NCI-H146 (cell line): ENCODE measurements at regions not wholly inside any gene's neighbourhood (a gene's known extent, or its start where the extent isn't known, plus 50 kb on each side); places are given as distances from the start of the nearest gene placed in this dataset.

Experiments
- DNase-seq: peaks from one replicate; lab custom pipeline; 2025; lab: John Stamatoyannopoulos, UW

DNA sequence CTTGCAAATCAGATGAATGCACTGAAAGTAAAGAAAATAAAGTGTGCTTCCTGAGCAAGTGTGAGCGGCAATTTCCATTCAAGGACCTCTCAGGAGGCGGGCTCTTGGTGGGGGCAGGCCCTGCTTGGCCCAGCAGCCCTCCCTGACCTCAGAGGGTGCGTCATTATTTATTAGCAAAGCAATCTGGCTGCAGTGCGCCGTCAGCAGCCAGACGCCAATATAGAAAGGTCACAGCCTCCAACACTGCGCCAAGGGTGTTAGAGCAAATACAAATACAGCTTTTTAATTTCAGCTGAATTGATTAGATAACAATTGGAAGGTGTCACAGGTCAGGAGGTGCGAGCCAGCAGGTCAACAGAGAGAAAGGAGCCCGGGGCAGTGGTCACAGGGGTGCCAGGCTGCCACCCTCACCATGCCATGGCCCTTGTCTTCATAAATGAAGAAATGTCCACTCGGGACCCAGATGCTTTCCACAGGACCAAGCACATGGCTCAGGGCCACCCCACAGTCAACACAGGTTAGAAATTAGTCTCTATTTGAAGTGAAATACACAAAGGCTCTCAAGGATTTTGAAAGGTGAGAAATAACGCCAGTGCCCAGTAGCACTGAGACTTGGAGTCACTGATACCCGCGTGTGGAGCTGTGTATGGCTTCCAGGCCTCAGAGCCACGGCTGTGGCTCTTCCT, 309.8 kb downstream of the IRX2 start:
- DNase-seq = peak; percentile 29

DNA sequence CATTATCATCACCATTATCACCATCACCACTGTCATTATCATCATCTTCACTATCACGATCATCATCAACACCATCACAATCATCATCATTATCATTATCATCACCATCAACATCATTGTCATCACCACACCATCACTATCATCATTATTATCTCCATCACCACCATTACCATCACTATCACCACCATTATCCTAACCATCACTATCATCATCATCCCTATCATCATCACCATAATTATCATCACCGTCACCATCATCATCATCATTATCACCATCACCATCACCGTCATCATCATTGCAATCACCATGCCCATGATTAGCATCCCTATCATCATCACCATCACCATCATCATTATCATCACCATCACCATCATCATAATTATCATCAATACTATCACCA, 311.9 kb downstream of the IRX2 start:
- DNase-seq = no peak

DNA sequence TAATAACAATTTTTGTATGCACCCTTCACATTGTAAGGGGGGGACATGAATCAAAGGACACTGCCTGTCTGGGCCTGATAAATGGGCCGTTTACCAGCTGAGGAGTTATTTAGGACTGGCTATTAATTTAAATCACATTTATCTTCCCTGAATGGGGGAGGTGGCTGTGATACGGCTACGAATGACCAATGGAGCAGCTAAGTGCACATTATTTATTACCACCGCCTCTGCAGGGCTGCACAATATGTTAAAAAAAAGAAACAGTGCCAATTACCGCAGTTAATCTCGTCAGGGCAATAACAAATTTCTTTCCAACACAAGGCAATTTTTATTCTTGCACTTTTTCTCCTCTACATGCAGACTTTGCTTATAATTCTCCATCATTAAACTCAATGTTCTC, 318.4 kb downstream of the IRX2 start:
- DNase-seq = no peak

DNA sequence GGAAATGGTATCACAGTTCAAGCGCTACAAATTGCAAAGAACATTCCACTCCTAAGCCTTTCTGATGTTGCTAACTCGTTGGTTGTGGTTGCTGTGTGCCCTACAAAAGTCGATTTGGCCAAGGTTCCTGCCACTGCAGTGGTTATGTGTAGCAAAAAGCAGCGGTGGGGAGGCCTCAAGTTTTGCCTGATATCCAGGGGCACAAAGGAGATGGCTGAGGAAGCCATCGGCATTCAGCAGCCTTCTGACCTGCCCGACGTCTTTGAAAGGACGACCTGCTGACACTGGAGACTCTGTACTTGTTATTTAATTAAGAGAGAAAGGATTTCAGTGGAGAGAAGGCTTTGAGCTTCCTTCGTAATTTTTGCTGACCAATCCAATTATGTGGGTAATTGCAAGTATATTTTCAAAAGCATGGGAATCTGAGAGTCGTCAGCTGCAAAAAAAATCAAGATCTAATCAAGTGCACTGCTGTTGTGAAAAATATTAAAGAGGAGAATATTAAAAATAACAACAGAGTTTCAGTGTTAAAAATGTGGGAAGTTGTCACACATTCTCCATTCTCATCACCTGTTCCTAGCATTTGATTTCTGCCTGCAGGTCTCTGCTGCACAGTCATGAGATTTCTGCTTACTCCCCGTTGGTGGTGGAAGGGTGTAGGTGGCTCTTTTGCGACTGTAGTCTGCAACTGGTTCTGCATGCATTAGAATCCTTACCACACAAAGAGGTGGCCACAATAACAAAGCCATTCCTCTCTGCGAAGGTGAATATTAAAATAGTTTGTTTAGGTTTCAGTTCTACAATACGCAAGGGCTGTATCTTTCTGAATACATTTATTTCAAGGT, 319.2 kb downstream of the IRX2 start:
- no peak for DNase-seq

DNA sequence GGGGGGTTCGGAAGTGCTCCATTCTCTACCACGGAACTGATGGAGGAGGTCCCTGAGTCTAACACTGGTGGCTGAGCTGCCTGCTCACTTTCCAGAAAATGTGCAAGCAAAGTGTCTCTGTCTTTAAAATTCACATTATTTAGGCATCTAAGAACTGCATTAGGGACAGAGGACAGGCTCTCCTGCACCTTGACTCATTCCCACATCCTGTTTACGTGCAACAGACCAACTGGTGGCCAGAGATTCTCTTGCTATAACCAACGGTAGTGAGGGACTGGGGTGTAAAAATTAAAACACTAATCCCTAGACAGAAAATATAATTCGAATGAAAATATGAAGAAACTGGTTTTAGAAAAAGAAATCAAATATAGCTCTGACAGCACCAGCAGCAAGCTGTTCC, 320.9 kb downstream of the IRX2 start:
- DNase-seq = no peak

DNA sequence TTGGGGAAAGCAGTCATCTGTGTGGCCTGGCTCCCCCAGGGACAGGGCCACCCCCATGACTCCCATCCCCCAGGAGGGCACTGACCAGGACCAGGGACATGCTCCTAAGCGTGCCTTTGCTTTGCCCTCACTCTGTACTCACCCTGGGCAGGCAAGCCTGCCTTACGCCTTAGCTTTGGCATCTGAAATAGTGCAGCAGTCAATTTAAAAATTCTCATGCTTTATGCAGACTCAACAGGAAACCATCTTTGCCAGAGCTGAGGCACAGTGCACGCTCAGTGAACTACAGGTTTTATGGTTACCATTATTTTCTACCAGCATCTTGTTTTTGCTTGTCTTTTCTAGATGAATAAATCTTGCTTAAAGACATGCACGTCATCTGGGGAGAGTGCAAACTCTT, 323.5 kb downstream of the IRX2 start:
- no peak for DNase-seq

DNA sequence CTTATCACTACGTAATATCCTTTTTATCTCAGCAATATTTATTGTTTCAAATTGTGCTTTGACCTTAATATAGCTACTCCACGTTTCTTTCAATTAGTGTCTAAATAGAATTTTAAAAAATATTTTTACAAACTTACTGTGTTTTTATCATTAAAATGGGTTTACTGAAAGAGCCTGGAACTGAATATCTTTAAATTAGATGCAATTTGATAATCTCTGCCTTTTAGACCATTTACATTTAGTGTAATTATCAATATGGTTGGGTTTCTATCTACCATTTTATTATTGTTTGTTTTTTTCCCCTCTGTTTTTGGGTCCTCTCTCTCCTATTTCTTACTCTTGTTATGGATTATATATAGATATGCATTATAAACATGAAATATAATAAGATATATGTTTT, 327.8 kb downstream of the IRX2 start:
- DNase-seq = no peak

DNA sequence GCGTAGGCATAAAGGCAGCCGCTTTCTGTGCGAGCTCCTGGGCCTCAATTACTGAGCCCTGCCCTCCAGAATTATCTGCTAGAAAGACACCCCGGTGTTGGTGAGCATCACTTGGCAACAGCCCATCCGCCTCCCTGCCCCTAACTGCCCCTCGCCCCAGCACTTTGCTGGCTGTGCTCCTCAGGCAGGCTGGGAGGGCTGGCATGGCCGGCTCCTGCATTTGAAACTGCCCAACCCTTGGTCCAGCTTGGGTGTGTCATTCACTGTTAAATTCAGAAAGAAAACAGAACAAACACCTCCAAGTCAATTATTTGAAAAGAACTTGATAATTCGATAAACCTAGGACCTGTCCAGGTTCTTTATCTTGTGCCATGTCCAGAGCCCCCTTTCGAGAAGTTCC, 334.2 kb downstream of the IRX2 start:
- DNase-seq = no peak

DNA sequence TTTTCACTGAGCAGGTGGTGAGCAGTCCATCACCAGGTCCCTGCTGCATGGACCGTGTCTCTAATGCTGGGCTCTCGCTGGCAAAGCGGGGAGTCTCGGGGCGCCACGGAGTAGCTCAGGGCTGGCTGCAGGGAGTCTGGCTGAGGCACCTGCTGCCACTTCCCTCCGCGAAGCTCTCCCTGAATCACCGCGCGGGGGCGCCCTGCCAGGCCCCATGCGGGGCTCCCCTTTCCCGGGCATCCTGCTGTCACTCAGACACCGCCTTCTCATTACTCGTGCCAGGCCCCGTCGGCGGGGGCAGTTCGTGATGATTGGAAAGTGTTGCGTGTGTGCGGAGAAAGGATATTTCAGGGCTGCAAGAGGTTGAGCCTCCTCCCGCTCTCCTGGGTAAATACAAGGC, 335.8 kb downstream of the IRX2 start:
- DNase-seq = no peak

DNA sequence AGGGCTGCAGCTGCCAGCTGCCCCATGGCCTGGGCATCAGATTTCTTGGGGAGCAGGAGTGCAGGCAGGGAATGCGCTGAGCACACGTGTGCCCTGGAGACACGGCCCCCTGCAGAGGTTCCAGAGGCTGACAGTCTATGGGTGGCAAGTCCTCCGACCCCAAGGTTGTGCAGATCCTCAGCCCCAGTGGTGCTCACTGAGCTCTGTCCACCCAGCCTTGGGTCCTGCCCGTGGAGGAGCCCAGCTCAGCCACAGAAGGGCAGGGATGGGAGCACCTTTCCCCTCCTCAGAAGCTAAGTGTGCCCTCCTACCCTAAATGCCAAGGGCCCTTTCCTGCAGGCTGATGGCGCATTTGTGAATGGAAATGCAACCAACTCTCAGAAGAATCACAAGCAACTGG, 341.0 kb downstream of the IRX2 start:
- no peak for DNase-seq

DNA sequence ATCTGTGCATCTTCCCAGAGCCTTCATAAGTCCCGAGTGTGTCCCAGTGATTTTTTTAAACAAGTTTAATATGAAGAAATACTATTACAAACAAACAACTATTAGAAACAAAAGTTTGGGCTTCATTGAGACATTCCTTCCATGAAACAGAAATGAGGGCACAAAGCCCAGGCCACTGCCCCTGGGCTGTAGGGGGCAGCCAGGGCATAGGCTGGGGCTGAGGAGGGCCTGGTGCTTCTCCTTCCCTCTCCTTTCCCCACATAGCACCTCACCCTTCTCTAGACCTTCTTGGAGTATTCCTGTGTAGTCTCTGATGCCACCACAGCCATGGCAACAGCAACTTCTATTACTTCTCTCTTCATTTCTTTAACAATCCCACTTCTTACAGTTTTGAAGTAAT, 348.2 kb downstream of the IRX2 start:
- DNase-seq = no peak

DNA sequence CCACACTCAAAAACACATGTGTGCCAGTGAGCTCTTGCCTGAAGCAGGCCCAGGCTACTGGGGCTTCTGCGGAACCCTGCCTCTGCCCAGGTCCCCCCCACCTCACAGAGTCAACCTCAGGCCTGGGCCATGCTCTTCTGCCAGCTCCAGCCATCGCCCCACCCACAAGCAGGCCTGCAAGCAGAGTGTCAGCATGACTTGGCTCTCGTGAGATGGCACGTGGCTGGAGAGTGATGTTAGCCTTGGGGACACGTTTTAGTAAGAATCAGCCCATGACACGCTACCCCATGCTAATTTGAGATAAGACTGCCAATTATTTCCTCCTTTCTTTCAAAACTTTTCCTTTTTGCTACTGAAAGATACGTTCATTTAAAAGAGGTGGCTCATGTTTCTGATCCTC, 351.7 kb downstream of the IRX2 start:
- DNase-seq = no peak

DNA sequence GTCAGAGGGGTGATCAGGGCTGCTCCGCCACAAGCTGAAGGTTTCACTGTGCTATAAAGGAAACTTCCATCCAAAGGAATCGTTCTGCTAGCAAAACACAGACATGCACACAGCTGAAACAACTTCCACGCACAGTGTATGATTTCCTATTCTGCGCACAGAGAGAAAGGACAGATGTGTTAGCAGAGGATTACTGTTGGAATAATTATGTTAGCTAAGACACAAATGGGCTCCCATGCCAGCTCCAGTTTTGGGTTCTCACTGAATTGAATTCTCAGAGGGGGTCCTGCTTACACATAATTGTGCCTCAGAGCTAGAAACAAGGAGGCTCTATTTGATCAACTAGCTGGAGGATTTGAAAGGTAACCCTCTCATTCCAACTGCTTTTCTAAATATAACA, 352.4 kb downstream of the IRX2 start:
- peak; percentile 81 for DNase-seq

DNA sequence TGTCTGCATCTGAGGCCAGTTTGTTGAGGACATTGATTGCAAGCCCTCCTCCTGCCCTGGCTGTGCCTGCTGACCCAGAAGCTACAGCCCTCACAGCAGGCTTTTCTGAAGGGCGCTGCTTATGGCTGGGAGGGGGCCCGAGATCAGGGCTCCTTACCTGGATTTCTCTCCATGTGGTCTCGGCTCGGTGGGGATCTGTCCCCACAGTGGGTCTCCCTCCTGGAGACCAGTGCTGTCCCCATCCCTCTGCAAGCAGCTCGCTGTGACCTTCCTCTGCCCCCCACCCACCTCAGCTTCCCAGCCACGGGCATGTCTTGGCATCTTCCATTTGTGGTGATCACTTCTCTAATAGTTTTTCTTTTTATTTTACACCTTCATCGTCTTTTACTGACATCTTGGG, 357.9 kb downstream of the IRX2 start:
- DNase-seq = no peak

DNA sequence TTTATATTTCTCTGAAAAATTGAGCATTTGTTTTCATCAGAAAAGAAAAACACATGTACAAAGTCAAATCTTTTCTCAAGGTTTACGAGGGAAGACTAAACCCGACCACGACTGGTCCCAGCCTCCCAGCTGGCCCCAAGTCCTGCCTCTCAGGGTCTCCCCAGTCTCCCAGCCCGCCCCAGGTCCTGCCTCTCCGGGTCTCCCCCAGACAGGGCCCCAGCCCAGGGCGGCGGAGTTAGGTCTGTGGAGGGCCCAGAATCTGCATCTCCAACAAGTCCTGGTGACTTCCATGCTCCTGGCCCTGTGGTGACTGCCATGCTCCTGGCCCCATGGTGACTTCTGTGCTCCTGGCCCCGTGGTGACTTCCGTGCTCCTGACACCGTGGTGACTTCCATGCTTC, 359.9 kb downstream of the IRX2 start:
- DNase-seq = no peak

DNA sequence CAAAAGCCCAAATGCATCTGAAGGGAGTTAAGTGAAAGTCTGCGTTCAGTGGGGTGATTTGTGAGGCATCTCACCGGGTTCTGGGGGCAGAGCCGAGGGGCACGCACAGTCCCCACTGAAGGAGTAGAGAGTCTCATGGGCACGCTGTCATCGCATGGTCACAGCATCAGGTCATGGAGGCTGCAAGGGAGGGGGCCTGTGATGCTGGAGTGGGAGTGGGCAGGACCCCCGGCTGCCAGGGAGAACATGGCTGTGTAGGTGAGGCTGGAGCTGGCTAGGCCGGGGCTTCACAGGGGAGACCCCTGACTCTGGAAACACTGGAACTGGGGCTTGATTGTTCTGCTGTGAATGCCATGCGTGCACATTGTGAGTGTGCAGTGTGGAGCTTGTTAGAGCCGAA, 360.5 kb downstream of the IRX2 start:
- no peak for DNase-seq

DNA sequence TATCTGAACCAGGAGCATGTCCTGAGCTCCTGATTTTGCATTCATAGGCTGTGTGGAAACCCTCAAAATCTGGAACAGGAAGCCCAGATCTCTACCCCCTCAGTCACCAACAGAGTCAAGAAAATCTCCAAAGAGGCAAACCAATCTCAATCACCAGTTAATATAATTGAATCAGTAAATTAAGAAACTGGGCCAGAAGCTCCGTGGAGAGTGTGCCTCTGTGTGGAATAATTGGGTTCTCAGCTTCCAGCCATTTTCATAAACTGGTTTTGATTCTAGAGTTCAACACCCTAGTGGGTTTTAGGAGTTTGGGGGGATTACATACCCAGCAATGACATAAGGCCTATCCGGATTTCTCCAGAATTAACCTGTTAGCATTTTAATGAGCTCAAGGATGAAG, 362.9 kb downstream of the IRX2 start:
- no peak for DNase-seq

DNA sequence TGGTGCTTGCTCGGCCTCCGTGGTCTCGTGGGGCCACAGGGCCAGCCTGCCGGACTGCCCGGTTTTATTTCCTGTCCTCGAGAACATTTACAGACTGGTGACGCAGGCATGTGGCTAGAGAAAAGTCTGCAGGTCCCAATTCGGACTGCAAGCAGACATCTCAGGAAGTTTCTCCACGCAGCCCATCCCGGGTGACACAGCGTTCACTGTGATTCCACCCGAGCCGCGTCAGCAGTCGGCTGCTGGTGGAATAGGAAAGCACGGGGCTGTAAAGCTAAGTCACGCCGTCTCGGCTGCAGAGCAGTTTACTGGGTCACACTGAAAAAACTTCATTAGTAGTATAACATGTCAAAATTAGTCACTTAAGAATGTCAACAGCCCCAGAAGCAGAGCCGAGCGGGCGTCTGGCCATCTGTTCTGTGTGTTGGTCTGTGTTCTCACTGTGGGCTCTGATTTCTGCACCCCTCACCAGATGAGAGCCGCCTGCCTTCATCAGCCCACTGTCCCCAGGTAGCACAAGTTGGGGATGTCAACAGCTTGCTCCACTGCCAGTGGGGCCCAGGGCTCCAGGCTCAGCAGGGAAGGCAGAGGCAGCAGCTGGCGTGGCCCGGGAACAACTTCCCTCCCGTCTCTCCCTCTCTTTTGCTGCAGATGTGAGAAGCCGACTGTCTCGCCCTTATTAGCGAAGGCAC, 363.7 kb downstream of the IRX2 start:
- DNase-seq = no peak

DNA sequence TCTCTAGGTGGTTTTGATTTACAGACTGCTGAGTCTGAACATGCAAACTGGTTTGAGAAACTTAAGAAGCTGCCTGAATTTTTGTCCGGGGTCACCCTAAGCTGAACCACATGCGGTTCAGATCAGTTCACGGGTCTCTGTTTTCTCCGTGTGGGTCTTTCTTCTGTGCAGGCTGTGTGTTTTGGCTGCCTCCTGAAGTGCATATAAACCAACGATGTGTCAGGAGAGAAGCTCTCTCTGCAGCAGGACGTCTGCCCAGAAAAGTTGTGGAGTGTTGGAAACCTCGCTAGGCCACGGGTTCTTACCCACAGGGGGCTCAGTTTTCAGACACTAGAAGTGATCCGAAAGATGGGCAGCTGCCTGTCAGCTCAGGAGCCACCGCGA, 364.2 kb downstream of the IRX2 start:
- no peak for DNase-seq

DNA sequence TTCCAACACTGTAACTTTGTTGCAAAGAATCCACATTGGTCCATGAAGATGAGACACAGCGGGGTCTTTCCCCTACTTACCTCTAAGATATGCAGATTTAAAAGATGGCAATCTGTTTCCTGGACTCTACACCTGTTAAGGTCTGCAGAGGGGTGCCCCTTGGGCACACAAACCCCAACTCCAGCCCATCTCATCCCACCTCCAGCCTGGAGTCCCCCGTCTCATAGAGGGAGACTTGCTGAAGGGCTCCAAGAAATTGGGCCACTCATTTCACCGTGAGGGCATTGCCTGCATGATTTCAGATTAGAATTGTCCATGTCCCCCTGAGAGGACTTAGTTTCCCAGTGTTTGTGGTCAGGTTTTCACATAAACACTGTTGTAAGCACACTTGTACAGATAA, 365.7 kb downstream of the IRX2 start:
- DNase-seq = no peak

DNA sequence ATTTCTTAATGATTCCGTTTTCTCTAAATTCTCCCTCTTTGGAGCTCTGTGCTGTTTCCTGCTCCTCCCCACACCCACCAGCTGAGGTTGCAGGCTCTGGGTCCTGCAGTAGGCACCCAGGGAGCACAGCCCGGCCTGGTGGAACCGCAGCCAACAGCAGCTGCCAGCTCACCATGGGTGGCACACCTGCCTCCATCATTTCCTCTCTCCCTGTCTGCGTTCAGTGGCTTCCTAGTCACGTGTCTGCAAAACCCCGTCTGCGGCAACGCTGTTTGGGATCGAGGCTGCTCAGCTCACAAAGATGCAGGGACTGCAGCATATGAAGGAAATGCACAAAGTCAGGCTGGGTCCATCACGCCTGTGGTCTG, 367.8 kb downstream of the IRX2 start:
- peak; percentile 63 for DNase-seq

DNA sequence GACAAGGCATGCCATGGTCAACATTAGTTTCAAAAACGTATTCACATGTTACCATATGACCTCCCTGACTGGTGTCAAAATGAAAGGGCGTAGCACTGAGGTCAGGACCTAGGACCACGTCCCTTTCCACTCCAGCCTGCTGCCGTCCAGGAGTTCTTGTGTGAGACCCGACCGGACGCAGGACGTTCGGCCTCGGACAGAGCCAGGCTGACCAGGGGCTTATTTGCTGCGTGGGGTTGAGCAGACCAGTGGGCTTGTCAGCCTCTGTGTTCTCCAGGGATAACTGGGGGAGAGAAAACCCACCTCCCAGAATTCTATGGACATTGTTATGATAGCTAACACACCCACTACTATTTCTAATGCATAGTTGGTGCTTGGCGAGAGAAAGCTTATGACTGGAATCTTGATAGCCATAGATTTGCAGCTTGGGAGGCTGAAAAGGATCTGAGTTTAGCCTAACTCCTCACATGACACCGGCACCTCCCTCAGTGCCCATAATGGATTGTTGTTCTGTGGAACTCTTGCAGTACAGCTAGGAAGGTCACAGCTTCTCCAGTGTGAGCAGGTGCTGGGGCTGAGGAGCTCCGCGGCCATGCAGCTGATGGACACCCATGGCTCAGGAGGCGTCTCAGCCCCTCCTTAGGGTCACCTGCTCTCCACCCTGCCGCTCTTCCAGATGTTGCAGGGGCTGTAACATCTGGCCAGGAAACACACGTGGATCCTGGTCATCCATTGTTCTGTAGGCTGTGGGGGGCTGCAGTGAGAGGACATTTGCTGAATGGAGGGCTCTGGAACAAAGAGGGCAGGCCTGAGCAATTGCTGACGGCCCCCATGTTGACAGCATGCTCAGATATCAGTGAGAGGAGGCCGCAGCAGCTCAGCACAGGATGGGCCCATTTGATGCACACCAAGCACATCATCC, 368.4 kb downstream of the IRX2 start:
- no peak for DNase-seq
